HG03439 (cell line): ENCODE measurements at regions not wholly inside any gene's neighbourhood (a gene's known extent, or its start where the extent isn't known, plus 50 kb on each side); places are given as distances from the start of the nearest gene placed in this dataset.
"Not testable (repeated sequence)": the region's sequence is repeated elsewhere in the genome, so short reads cannot be mapped to it uniquely, and the experiment has no call there.

Experiments
- ATAC-seq: cut with Tn5 transposase; IDR thresholded peaks from one replicate; pipeline ENCODE4 v1.9.1; 2021; ENCODE audit warnings: mild to moderate bottlenecking, moderate library complexity; ENCODE audit not compliant: unreplicated experiment

GRCh38 chr12:42886160-42886559, 296.6 kb upstream of the PRICKLE1 start:
- ATAC-seq, result no peak

DNA sequence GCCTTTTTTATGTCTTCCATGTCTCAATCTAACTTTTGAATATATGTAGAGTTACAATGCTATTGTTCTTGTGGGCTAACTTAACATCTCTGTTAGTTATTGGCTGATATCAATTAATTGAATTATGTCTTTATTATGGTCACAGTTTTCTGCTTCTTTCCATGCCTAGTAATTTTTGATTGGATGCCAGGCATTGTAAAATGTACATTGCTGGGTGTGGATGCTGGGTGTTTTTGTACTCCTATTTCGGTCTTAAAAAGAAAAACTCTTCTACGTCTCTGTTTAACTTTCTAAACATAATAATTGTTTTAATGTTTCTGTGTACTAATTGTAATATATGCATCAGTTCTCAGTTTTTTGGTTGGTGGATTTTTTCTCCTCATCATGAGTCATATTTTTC, 296.1 kb upstream of the PRICKLE1 start:
- ATAC-seq, result no peak

- no peak for ATAC-seq
Observed at GRCh38 chr12:42884116-42884515, 294.6 kb upstream of the PRICKLE1 start.

DNA sequence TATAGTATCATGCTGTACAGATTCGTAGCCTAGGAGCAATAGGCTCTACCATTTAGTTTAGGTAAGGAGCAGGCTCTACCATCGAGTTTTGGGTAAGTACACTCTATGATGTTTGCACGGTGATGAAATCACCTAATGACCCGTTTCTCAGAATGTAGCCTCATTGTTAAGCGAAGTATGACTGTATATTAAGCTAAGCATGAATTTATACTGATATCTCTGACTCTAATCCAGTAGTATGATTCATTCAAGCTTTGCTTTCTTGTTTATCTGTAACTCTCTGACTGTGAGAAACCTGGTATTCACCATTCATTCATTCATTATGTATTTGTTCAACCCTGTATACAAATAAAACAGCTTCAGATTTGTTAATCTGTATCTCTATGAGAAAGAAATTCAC, 283.9 kb upstream of the PRICKLE1 start:
- no peak for ATAC-seq

- no peak for ATAC-seq
Observed at GRCh38 chr12:42871816-42872215, 282.3 kb upstream of the PRICKLE1 start.

DNA sequence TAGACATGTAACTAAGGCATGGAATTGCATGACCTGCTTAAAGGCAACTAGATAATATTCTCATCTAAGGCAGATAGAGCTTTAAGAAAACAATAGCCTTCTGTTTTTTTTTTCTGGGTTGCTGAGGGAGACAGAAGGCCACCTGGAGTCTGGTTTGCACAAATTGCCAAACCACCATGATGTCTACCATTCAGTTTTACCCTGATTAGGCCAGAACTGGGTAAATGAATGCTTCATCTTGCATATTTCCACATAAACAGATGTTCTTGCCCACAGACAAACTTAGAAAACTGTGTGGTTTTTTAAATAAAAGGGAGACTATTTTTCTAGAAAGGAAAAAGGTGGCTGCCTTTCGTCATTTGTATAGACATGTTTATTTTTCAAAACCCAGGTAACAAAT, 278.7 kb upstream of the PRICKLE1 start:
- ATAC-seq, result no peak

DNA sequence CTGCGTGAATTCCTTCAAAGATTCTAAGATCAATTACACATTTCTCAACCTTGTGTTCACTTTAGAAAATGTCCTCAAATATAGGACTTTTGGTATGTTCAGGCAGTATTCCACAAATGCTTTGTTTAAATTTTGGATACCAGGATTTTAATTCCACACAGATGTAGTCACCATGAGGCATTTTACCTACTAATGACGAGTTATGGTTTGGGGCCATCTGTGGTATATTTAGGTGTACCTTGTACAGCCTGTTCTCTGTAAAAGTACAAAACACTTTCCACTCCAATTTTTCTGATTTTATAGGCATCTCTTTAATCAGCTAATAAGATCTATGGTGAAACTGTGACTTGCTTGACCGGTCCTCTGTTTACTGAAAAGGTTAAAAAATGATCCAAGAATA, 275.7 kb upstream of the PRICKLE1 start:
- no peak for ATAC-seq

- ATAC-seq, result no peak
Observed at GRCh38 chr12:42862055-42862454, 272.5 kb upstream of the PRICKLE1 start.

DNA sequence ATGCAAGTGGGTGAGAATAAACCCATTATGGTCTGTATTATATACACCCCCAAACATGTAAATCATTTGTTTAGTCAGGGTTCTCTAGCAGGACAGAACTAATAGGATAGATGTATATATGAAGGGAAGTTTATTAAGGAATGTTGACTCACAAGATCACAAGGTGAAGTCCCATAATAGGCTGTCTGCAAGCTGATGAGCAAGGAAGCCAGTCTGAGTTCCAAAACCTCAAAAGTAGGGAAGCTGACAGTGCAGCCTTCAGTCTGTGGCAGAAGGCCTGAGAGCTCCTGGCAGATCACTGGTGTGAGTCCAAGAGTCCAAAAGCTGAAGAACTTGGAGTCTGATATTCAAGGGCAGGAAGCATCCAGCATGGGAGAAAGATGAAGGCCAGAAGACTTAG, 270.8 kb upstream of the PRICKLE1 start:
- not testable (repeated sequence) for ATAC-seq

DNA sequence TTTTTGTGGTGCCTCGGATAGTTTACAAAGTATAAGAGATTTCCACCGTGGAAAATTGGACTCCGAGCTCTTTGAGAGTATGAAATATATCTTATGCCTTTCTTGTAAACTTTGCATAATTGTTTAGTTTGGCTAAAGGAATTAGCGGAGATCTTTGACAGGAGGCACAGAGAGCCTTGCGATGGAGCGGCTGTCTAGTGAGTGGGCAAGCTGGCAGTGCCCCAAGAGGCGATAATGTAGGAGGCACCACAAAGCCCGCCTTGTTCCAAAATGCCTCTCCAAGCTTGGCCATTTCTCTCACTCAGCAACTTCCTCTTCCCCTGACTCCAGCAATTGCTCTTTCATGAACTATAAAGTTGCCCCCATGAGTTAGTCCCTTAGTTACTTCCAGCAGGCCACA, 270.1 kb upstream of the PRICKLE1 start:
- no peak for ATAC-seq

DNA sequence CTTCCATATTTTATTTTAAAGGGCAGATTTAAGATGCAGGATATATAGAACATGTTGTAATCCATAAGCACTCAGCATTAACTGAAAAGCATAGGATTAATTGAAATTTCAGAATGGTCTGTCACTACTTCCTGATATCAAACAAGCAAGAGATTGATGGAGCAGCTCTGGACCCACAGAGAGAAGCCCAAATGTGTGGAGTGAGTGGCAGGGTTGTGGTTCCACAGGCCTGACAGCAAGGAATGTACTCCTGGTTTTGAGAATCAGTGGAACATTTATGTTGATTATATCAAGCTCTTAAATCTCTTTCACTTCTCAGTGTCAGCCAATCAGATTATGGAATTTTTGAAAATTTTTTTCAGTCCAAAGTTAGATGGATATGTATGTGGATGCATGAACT, 267.6 kb upstream of the PRICKLE1 start:
- no peak for ATAC-seq

- no peak for ATAC-seq
Observed at GRCh38 chr12:42855362-42855950, 265.9 kb upstream of the PRICKLE1 start.

- ATAC-seq, result no peak
Observed at GRCh38 chr12:42854826-42855225, 265.3 kb upstream of the PRICKLE1 start.

DNA sequence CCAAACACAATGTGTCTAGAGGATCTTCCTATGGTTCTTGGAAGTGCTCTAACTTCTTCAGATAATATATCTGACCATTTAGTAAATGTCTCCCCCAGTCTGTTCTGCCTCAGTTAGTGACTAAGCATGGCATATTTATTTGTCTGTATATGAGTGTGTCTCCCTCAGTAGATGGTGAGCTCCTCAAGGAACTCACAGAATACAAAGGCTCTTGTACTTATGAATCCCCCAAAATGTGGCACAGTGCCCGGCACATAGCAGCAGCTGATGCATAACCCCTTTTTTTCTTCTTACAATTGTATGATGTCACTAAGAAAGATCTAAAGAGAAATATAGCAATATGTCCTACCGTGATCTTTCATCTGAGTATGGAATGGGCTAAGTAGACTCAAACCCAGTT, 264.7 kb upstream of the PRICKLE1 start:
- no peak for ATAC-seq

GRCh38 chr12:42853370-42854140, 264.0 kb upstream of the PRICKLE1 start:
- ATAC-seq, result no peak

DNA sequence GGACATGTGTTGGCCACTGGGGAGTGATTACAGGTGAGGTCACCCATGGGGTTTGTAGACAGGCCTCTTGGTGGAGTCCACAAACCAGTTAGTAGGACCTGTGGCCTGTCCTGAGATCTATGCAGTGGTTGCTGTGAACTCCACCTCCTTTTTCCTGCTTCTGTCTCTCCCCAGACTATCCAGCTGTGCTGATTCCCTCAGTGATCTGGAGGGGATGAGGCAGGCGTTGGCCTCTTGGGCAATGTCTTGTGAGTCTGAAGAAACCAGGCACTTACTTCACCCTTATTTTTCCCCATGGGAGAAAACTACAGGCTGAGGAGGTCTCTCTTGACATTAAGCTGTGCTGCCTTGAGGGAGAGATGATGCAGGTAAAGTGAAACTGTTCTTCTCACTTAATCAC, 257.2 kb upstream of the PRICKLE1 start:
- no peak for ATAC-seq

DNA sequence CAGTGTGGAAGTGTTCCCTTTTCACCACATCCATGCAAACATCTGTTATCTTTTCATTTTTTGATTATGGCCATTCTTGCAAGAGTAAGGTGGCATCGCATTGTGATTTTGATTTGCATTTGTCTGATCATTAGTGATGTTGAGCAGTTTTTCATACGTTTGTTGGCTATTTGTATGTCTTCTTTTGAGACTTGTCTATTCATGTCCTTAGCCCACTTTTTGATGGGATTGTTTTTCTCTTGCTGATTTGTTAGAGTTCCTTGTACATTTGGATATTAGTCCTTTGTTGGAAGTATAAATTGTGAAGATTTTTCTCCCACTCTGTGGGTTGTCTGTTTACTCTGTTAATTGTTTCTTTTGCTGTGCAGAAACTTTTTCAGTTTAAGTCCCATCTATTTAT, 244.5 kb upstream of the PRICKLE1 start:
- ATAC-seq, result no peak

DNA sequence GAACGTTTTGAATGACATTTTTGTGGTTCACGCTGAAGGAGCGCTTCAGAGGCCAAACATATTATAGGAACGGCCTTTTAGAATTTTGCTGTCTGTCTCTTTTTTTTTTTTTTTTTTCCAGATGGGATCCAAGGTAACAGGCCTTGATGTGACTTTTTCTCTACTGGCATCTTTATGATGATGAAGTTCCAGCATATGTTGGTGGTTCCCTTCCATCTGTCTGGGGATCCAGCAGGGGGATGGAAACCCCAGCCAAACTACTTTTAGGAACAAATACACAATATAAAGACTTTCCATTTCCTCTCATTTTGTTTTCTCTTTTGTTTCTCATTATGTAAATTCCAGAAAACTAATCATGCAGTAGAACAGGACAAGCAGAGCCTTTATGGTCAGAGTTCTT, 239.3 kb upstream of the PRICKLE1 start:
- ATAC-seq, result no peak

DNA sequence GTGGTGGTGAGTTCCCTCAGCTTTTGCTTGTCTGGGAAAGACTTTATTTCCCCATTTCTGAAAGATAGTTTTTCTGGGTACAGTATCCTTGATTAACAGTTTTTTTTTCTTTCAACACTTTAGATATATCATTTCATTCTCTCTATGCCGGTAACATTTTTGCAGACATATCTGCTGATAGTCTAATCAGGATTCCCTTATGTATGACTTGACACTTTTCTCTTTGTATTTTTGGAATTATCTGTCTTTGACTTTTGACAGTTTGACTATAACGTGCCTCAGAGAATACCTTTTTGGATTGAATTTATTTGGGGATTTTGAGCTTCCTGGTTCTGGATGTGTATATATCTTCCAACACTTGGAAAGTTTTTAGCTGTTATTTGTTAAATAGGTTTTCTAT, 234.8 kb upstream of the PRICKLE1 start:
- no peak for ATAC-seq

- no peak for ATAC-seq
Observed at GRCh38 chr12:42823679-42824078, 234.1 kb upstream of the PRICKLE1 start.

DNA sequence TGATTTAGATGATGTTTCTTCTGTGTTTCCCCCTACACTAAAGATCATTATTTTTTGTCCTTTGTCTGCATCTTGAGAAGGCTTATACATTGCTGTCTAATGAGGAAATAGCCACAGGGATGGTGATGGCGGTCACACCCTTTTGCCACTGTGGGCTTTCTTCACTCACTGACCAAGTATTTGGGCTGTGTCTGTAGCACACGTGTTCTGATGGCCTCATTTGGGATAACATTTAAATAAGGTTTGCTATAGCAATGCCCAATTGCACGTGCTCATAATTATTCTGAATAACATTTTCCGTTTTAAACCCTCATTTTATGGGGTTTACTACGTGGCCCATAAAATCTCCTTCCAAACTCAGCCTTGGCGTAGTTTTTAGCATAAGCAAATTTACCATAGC, 230.3 kb upstream of the PRICKLE1 start:
- no peak for ATAC-seq

DNA sequence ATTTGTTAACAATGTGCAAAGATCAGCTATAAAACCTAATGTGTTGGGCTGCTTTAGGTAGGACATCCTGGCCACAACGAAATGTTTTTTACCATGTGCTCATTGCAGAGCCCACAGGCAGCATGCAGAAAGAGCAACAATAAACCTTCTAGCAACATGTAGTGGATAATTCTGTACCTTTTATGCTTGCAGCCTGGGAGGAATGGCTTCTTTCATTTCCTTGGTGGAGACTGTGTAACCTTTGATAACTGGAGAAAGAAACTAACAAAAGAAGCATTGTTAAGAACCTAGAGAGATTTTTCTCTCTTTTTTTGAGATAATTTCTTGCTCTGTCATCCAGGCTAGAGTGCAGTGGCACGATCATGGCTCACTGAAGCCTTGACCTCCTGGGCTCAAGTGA, 225.5 kb upstream of the PRICKLE1 start:
- ATAC-seq, result no peak

GRCh38 chr12:42812871-42813270, 223.3 kb upstream of the PRICKLE1 start:
- no peak for ATAC-seq
